HUDEP-2 (cell line): ENCODE measurements at regions not wholly inside any gene's neighbourhood (a gene's known extent, or its start where the extent isn't known, plus 50 kb on each side); places are given as distances from the start of the nearest gene placed in this dataset.
"Not testable (repeated sequence)": the region's sequence is repeated elsewhere in the genome, so short reads cannot be mapped to it uniquely, and the experiment has no call there.

Experiments used
- DNase-seq, 76 experiments: peaks; one replicate each; lab custom pipeline; 2025; ENCODE audit not compliant: unreplicated experiment in 76 of 76; lab: John Stamatoyannopoulos, UW

- DNase-seq, result no peak
Observed at GRCh38 chr2:77578354-77578753, 56.2 kb upstream of the LRRTM4 start.

DNA sequence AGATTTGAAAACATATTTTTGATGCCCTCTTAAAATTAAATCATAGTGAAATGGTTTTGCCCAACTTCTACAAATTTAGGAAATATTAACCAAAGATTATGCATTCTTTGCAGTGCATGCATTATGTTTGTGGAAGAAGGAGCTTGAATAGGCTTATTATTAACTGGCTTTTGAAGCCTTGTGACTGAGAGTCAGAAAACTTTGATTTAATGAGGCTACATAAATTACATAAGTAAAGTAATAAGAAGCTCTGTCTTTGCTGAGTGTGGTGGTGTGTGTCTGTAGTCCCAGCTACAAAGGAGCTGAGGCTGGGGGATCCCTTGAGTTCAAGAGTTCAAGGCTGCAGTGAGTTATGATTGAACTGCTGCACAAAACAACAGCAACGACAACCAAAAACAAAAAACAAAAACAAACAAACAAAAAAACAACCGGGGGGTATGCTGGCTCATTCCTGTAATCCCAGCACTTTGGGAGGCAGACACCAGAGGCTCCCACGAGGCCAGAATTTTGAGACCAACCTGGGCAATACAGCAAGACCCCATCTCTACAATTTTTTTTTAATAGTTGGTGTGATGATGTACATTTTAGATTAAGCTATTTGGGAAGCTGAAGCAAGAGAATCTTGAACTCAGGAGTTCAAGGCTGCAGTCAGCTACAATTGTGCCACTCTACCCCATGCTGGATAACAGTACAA is 57.0 kb upstream of the LRRTM4 start:
- DNase-seq, result no peak

DNA sequence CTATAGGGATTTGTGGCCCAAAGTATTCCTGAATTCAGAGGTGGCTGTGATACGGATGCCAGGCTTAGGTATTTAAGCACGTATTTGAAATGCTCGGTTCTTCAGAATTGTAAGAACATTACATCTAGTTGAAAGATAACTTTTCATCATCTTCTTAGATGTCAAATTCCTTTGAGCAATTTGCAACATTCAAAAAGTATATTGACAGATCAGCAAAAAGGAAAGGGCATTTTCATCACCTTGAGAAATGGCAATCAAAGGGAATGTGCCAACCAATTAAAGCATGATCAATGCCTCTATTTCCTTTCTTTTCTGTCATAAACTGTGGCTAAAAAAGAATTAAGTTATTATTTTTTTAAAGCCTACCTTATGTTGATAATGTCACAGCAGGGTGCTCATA is 66.3 kb upstream of the LRRTM4 start:
- DNase-seq, result no peak

DNA sequence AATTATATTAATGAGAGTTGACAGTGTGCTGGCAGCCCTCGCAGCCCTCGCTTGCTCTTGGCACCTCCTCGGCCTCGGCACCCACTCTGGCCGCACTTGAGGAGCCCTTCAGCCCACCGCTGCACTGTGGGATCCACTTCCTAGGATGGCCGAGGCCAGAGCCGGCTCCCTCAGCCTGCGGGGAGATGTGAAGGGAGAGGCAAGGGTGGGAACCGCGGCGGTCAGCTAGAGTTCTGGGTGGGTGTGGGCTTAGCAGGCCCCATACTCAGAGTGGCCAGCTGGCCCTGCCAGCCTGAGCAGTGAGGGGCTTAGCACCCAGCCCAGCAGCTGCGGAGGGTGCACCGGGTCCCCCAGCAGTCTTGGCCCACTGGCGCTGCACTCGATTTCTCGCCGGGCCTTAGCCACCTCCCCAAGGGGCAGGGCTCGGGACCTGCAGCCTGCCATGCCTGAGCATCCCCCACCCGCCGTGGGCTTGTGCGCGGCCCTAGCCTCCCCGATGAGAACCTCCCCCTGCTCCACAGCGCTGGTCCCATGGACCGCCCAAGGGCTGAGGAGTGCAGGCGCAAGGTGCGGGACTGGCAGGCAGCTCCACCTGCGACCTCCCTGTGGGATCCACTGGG is 68.2 kb upstream of the LRRTM4 start:
- DNase-seq, result no peak

DNA sequence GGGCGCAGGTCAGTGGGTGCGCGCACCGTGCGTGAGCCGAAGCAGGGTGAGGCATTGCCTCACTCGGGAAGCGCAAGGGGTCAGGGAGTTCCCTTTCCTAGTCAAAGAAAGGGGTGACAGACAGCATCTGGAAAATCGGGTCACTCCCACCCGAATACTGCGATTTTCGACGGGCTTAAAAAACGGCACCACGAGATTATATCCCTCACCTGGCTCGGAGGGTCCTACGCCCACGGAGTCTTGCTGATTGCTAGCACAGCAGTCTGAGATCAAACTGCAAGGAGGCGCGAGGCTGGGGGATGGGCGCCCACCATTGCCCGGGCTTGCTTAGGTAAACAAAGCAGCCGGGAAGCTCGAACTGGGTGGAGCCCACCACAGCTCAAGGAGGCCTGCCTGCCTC is 70.8 kb upstream of the LRRTM4 start:
- not testable (repeated sequence) for DNase-seq

DNA sequence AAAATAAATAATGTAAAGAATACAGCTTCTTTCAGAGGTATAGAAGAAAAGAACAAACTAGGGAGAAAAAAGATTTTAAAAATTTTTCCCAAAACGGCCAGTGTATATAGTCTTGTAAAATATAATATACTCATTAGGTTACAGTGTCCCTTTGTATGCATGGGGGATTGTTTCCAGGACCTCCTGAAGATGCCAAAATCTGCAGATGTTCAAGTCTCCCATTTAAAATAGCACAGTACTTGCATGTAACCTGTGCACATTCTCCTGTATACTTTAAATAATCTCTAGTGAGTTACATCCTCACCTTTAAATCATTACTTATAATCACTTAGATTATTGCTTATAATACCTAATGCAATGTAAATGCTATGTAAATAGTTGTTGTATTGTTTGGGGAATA is 80.6 kb upstream of the LRRTM4 start:
- no peak for DNase-seq

DNA sequence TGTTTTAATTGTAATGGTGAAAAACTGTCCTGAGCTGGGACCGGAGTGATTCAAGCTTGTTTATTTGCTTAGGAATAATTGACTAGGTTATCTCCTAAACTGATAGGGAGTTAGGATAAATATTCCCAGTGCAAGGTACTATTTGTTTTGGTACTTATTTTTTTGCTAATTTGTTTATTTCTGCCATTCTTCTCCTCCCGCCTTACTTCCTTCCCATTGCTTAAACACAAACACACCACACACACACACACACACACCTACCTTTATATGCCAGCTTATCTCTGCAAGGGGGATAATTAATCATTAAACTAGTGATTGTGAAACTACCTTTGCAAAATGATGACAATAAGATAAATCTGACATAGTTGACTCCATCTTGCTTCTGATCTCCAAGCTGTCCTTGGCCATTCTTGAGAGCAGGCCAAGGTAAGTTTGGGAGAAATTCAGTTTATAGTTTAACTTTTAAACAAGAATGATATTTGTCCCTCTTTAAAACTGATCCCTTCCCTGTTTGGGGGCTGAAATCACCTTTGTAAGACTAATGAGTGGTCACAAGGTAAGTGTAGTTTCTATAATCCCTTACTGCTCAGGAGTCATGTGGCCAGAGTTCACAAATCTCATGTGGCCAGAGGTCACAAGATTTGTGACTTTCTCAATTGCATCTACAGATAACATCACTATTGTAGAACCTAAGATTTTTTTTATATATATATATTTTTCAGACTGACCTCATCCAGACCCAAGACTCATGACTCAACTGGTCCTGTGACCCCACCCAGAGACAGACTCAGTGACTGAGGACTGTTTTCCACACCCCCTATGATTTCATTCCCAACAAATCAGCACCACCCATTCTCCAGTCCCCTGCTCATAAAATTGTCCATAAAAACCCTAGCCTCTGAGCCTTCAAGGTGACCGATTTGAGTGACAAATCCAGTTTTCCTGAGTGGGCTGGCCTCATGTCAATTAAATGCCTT is 83.1 kb upstream of the LRRTM4 start:
- DNase-seq, result no peak

GRCh38 chr2:77608510-77608909 is 86.3 kb upstream of the LRRTM4 start:
- no peak for DNase-seq

- no peak for DNase-seq
Observed at GRCh38 chr2:77629539-77629938, 107.4 kb upstream of the LRRTM4 start.

GRCh38 chr2:77631007-77631406 is 108.8 kb upstream of the LRRTM4 start:
- DNase-seq, result no peak

DNA sequence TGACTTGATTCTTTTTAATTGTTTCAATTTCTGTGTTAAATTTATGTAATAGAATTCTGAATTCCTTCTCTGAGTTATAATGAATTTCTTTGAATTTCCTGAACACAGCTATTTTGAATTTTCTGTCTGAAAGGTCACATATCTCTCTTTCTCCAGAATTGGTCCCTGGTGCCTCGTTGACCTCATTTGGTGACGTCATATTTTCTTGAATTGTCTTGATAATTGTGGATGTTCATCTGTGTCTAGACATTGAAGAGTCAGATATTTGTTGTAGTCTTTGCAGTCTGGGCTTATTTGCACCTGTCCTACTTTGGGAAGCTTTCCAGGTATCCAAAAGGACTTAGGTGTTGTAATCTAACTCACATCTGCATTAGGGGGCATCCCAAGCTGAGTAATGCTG is 111.4 kb upstream of the LRRTM4 start:
- no peak for DNase-seq

- DNase-seq, result no peak
Observed at GRCh38 chr2:77640924-77641323, 118.7 kb upstream of the LRRTM4 start.

- no peak for DNase-seq
Observed at GRCh38 chr2:77642339-77642738, 120.2 kb upstream of the LRRTM4 start.

- DNase-seq, result no peak
Observed at GRCh38 chr2:77649856-77650255, 127.7 kb upstream of the LRRTM4 start.

DNA sequence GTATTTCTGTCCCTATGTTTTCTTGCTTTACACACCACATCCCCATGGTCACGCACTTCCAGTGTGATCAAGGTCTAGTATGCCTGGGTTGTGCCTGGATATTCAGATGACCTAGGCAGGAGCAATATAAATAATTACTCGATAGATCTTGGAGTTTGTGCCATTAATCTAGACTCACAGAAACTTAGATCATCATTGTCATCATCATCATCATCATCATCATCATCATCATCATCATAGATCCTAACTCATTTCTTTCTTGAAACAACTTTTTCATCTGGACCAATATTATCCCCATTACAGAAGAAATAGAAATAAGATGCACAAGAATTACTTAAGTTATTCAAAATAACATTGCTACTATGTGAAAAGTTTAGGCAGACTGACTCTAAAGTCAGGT is 130.3 kb upstream of the LRRTM4 start:
- DNase-seq, result no peak

DNA sequence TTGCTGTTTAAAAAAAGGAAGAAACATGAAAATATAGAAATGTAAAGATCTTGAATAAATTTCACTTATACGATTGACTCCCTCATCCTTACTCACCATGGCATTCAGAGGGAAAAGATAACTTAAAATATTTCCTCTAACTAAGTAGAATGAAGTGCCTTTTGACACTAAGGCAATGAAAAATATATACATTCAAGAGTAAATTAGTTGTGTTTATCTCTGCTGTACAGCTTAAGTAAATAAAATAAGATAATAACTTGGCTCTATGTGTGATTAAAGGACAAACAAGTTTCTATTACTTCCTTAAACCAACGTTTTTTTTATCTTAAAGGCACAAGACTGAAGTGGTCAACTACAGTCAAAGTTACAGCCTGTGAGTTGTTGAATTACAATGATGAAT is 142.3 kb upstream of the LRRTM4 start:
- no peak for DNase-seq

DNA sequence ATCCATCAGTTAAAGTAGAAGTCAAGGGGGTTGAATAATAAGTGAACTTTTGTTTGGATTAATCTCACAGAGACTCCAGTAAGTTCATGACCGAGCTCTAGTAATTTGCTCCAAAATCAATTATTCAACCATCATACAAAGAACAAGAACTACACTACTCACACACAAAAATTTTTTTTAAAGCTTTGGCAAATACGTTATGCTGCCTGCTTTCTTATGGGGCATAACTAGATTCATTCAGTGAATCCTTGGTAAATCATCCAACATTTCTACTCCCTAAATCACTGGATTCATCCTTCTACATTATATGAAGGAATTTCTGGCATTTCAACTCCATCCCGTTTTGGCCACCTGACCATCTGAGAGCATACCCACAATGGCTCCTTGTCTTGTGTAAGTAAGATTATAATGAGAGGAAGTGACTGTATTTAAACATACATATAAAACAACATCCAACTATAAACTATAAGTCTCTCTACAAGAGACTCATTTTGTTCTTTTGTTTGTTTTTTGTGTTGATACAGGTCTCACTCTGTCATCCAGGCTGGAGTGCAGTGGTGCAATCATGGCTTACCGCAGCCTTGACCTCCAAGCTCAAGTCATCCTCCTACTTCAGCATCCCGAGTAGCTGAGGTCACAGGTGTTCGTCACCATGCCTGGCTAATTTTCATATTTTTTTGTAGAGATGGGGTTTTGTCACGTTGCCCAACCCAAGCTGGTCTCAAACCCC is 144.2 kb upstream of the LRRTM4 start:
- no peak for DNase-seq

DNA sequence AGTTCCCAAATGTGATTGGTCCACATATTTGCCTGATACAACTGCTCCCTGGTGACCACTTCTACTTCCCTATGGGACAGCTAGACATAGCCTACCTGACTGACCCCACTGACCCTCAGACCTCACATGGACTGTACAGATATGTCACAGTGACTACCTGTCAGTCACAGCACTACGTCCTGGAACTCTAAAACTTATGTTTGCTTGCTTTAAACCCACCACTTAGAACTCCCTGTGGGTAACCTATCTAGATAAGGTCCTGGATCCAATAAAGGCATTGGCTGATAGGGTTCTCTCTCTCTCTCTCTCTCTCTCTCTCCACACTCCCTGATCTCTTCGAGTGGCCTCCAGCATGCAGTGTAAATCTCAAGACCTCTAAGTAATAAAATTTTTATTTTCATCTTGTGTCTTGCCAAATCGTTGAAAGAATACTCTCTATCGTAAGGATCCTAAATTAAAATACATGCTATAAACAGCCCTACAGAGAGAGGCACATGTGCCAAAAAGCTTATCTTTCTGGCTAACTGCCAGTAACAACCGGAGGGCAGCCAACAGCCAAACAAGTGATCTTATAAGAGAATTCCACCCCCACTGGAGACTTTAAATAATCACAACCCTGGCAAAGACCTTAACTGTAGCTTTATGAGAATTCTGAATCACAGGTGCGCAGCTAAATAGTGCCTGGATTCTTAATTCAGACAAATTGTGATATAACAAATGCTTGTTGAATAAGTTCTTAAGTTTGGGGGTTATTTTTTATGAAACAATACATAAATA is 162.6 kb upstream of the LRRTM4 start:
- not testable (repeated sequence) for DNase-seq

DNA sequence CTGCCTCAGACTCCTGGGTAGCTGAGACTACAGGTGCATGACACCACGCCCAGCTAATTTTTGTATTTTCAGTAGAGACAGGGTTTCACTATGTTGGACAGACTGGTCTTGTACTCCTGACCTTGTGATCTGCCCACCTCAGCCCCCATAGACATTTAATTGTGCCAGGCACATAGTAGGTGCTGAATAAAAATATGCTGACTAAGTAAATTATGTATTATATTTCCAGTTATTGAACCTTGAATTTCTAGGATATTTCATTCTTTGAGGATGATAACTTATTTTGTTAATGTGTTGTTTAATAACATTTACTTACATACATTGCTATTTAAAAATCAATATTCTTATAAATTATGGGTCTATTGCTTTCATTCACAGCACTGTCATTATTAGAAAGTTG is 190.4 kb upstream of the LRRTM4 start:
- no peak for DNase-seq

DNA sequence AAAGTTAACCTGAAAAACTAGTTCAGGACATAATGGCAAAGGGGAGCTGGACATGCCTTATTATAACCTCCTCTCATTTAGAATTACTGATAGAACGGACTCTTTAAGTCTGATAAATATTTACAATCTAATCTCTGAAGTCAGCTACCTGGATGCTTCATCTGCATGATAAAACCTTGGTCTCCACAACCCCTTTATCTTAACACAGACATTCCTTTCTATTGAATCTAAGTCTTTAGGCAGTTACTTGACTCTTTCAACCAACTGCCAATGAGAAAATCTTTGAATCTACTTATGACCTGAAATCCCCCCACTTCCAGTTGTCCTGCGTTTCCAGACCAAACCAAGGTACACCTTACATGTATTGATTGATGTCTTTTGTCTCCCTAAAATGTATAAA is 191.2 kb upstream of the LRRTM4 start:
- no peak for DNase-seq
